Fibroblast of the aortic adventitia (primary cell): ENCODE measurements at regions not wholly inside any gene's neighbourhood (a gene's known extent, or its start where the extent isn't known, plus 50 kb on each side); places are given as distances from the start of the nearest gene placed in this dataset. TPM values are rescaled to one million over a fixed set of nuclear protein-coding genes. Genes with fewer than 3 reads are reported as not detected.

Experiments used
- DNase-seq: peaks from one replicate; pipeline ENCODE4 v3.0.0-alpha.2; 2010; ENCODE audit warnings: low read depth
- H3K4me3 ChIP-seq: 2 replicates; pipeline ENCODE4 v1.5.1; 2011; ENCODE audit warnings: low read depth, mild to moderate bottlenecking, control low read depth, low read length, moderate library complexity
- small RNA-seq: library from RNA; depleted of rRNA; stranded (forward); fragments of <200 nt; gene quantifications from one replicate; pipeline ENCODE3, GENCODE V24; 2012
- TF ChIP-seq, protein P1 (sequence below): IDR thresholded peaks from 2 replicates; pipeline ENCODE4 v1.5.1; 2011; ENCODE audit warnings: mild to moderate bottlenecking, low read length, control low read depth, inconsistent platforms; ENCODE audit not compliant: insufficient read depth

GRCh38 chr2:14563324-14563723 lies 69.2 kb upstream of the LRATD1 start:
- no peak for DNase-seq
- TF ChIP-seq, protein P1, sequence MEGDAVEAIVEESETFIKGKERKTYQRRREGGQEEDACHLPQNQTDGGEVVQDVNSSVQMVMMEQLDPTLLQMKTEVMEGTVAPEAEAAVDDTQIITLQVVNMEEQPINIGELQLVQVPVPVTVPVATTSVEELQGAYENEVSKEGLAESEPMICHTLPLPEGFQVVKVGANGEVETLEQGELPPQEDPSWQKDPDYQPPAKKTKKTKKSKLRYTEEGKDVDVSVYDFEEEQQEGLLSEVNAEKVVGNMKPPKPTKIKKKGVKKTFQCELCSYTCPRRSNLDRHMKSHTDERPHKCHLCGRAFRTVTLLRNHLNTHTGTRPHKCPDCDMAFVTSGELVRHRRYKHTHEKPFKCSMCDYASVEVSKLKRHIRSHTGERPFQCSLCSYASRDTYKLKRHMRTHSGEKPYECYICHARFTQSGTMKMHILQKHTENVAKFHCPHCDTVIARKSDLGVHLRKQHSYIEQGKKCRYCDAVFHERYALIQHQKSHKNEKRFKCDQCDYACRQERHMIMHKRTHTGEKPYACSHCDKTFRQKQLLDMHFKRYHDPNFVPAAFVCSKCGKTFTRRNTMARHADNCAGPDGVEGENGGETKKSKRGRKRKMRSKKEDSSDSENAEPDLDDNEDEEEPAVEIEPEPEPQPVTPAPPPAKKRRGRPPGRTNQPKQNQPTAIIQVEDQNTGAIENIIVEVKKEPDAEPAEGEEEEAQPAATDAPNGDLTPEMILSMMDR, result no peak
- H3K4me3 ChIP-seq, result no peak overlapping the region

DNA sequence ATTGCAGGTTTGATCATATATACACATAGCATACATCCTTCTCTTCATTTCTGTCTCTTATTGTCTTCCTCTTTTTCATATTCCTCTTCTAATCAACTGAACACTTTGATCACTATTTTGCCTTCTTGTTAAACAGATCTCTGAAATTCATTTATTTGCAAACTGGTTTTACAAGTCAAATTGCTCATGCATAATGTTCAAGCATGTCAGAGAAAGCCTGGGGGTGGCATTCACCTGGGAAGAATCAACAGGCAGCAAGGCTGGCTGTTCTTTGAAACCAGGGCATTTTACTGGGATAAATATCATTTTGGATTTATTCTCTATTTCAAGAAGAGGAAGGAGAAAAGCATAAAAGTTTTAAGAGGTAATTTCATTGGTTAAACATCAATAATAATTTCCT lies 66.9 kb upstream of the LRATD1 start:
- H3K4me3 ChIP-seq, result no peak overlapping the region
- DNase-seq, result no peak
- TF ChIP-seq, protein P1, result no peak

GRCh38 chr2:14567561-14567960 lies 65.0 kb upstream of the LRATD1 start:
- TF ChIP-seq, protein P1, result no peak
- H3K4me3 ChIP-seq, result no peak overlapping the region
- peak; percentile 27 for DNase-seq

DNA sequence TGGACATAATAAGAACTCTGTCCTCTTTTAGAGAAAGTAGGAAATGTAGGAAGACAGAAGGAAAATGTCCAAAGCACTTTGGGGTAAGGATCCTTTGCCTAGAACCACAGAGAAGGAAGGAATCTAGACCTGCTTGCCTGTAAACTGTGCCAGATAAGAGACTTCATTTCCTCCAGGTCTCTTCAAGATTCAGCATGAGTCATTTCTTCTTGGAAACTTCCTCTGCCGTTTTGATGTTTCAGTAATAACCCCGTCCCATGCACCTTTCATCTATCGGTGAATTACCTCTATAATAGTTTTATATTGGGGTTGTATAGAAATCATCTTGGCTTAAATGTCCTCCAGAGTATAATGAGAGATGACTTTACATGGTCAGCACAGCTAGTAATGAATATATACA lies 63.2 kb upstream of the LRATD1 start:
- DNase-seq, result no peak
- TF ChIP-seq, protein P1, result no peak
- H3K4me3 ChIP-seq, result no peak overlapping the region

DNA sequence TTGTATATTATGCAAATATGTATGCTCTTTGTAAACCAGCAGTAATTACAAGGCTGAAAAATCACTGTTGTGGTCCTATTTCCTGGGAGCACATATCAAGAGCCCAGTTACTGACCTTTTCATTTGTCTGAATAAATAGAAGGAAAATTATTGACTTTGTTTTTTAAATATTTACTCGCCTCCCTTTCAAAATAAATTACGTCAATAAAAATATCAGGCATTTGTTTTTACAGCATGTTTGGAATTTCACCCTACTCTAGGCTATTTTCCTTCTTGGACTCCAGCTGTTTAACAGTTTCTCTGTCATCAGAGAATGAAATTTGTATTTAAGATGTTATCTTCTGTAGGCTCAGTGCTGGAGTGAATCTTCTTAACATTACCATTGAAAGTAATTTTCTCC lies 59.9 kb upstream of the LRATD1 start:
- TF ChIP-seq, protein P1, result no peak
- no peak overlapping the region for H3K4me3 ChIP-seq

GRCh38 chr2:14577843-14578242 lies 54.7 kb upstream of the LRATD1 start:
- no peak for DNase-seq
- no peak overlapping the region for H3K4me3 ChIP-seq
- TF ChIP-seq, protein P1, result no peak

More for the DNA sequence above, 59.9 kb upstream of the LRATD1 start:
- DNase-seq, result no peak

Small RNAs in the stretch of these regions (small RNA-seq; reads per million reads assigned to genes)
- gene RF00017 (not detected), gene RNU6-1288P (not detected)
